Mucosa of gallbladder (tissue), 1 donor: ENCODE measurements at regions not wholly inside any gene's neighbourhood (a gene's known extent, or its start where the extent isn't known, plus 50 kb on each side); places are given as distances from the start of the nearest gene placed in this dataset.
"Not testable (repeated sequence)": the region's sequence is repeated elsewhere in the genome, so short reads cannot be mapped to it uniquely, and the experiment has no call there.

ENCODE experiments used
- DNase-seq: peaks from one replicate; pipeline ENCODE4 v3.0.0-alpha.2; 2020; ENCODE audit warnings: low spot score
- donor health status: DM: no; HTN: no; CAD: no.

DNA sequence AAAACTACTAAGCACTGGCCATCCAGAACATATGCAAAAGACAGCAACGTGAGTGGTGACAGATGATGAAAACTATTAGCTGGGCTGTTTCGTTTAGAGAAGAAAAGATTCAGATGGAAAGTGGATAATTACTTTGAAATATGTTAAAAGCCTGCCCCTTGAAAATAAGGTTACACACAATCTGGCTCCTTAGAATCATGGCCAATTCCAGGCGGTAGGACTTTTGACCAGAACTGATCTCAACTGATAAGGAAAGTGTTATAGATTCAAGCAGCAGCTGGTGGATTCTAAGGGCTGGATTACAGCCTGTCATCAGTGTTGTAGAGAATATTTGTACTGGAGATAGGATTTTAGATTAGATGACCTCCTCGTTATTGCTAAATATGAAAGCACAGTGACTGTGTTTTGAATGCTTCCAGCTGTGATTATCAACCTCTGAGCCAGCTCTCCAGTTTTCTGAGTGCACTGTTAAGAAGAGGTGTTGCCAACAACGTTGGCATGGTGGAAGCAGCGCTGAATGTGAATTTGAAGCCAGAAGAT, 75.1 kb downstream of the KBTBD2 start:
- DNase-seq, result not testable (repeated sequence)

DNA sequence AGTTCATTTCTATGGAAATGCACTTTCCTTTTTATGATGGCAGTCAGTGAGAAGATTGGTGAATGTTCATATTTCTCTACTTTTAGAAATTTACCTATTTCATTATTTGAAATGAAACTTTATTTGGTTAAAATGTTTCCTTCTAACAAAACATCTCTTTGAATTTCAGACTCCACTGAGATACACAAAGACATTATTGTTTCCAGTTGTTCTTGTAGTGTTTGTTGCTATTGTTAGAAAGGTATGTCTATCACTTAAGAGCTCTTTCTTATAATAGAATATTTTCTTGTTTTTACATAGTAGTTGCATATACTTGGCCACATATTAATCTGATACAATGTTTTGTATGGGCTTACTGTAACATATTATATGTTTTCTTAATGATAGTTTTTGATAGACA, 76.8 kb downstream of the KBTBD2 start:
- DNase-seq, result not testable (repeated sequence)

DNA sequence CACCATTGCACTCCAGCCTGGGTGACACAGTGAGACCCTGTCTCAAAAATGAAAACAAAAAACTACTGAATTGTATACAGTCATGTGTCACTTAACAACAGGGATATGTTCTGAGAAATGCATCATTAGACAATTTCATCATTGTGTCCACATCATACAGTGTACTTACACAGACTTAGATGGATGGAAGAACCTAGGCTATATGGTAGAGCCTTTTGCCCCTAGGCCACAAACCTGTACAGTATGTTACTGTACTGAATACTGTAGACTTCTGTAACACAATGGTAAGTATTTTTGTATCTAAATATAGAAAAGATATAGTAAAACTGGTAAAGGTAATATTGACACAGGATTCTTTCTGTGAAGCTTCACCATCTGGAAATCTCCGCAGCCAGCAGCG, 81.7 kb downstream of the KBTBD2 start:
- DNase-seq, result no peak

DNA sequence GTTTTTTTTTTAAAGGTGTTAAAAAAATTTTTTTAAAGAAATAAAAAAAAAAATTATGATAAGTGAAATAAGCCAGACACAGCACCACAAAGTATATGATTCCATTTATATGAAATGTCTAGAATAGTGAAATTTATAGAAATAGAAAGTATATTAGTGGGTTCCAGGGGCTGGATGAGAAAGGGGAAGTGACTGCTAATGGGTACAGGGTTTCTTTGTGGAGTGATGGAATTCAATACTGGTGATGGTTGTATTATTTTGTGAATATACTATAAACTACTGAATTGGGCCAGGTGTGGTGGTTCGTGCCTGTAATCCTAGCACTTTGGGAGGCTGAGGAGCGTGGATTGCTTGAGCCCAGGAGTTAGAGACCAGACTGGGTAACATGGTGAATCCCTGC, 82.2 kb downstream of the KBTBD2 start:
- no peak for DNase-seq

DNA sequence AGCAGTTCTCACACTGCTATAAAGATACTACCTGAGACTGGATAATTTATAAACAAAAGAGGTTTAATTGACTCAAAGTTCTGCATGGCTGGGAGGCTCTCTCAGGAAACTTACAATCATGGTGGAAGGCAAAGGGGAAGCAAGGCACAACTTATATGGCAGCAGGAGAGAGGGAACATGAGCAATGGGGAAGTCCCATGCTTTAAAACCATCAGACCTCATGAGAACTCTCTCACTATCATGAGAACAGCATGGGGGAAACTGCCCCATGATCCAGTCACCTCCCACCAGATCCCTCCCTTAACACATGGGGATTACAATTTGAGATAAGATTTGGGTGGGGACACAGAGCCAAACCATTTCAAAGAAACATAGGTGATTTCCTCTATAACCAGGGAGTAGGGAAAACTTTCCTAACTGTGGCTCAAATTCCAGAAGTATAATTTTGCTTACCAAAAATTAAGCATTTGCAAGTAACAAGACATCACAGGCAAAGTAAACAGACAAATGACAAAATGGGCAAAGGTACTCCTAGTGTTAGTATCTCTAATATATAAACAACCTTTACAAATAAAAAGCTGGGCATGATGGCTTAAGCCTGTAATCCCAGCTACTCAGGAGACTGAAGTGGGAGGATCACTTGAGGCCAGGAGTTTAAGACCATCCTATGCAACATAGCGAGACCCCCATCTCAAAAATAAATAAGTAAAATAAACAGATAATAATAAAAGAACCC, 88.0 kb downstream of the KBTBD2 start:
- no peak for DNase-seq

DNA sequence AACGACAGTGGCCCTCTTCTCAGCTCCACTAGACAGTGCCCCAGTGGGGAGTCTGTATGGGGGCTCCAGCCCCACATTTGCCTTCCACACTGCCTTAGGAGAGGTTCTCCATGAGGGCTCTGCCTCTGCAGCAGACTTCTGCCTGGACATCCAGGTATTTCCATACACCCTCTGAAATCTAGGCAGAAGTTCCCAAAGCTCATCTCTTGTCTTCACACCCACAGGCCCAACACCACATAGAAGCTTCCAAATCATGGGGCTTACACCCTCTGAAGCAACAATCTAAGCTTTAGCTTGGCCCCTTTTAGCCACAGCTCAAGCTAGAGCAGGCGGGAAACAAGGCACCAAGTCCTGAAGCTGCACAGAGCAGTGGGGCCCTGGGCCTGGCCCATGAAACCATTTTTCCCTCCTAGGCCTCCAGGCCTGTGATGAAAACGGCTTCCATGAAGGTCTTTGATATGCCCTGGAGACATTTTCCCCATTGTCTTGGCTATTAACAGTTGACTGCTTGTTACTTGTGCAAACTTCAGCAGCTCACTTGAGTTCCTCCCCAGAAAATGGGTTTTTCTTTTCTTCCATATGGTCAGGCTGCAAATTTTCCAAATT, 89.2 kb downstream of the KBTBD2 start:
- no peak for DNase-seq

DNA sequence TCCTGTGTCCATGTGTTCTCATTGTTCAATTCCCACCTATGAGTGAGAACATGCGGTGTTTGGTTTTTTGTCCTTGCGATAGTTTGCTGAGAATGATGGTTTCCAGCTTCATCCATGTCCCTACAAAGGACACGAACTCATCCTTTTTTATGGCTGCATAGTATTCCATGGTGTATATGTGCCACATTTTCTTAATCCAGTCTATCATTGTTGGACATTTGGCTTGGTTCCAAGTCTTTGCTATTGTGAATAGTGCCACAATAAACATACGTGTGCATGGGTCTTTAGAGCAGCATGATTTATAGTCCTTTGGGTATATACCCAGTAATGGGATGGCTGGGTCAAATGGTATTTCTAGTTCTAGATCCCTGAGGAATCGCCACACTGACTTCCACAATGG, 98.5 kb downstream of the KBTBD2 start:
- DNase-seq, result not testable (repeated sequence)

DNA sequence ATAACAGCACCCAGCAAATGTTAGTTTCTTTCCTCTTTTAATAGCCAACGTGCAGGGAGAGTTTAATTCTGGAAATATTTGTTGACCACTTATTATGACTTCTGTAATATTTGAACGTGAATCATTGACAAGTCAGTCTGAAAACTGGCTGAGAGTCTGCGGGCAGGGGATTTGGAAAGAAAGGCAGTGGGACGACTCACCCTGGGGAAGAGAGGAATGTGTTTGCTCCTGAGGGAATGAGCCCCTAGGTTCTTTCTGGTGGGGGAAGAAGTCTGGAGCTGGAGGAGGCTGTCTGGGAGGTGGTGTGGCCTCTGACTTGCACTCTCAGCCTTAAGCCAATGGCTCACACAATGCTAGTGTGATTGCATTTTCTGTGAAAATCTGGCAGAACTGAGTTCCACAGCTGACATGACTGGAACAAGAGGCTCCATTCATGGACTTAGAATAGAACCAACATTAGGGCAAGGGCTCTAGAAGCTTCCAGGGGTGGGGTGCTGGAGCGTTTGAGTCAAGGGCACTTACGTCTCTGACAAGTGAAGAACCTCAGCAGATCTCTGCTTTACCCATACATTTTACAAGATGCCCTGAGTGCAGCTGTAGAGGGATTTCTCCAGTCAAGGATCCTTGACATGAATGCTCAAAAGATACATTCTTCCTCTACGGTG, 100.7 kb downstream of the KBTBD2 start:
- DNase-seq, result not testable (repeated sequence)

DNA sequence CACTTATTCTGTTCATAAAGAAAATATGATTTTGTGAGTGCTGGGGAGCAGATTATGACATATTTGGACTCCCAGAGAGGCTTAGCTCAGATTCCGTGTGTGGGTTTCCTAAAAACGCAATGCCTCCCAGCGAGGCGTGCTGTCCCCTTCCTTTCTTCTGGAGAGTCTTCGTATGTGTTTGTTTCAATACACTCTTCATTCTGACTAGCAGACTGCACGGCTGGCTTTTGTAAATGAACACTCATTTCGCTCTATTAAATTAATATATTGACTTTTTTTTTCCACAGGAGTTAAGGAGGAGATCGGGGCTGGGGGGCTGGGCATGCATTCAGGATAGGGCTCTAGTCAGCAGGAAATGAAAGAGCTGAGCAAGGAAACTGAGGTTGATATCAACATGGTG, 102.3 kb downstream of the KBTBD2 start:
- DNase-seq, result not testable (repeated sequence)

DNA sequence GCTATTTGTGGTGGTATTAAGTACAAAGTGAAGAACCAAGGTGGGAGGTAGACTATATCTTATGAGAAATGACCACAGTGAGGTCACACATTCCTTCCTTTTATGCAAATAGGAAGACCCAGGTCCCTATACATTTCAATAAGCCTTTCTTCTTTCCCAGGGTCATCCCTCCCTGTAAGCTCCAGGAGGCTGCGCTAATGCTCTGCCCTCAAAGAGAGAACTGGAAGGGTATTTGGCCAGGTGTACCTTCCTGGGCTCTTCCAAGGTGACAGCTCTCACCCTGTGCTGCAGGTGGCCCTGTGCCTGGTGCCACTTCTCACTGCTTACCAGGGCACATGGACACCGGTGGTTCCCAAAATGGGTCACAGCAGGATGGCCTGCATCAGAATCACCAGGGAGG, 103.4 kb downstream of the KBTBD2 start:
- DNase-seq, result not testable (repeated sequence)

DNA sequence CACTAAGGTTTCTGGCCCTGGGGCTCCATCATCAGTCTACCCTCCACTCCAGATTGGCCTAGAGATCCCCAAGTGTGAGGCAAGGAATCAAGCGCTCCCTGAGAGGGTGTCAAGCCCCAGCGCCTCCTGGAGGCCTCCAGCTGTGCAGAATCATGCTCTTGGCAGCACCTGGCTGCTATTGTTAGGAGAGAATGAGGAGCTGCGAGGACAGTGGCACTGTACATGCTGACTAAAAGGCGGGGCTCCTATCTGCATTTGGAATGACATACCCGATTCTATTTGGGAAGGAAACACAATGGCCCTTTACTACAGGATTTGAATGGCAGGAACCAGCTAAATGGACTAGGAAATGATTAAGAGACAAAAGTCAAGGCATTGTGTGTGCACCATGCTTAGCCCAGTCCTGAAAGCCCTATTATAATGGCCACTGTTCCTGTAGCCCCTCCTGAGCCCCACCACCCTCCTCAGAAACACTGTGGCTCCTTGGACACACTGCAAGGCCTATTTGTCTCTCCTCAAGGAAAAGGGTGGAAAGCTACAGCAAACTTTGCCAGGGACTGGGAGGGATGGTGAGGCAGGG, 106.1 kb downstream of the KBTBD2 start:
- not testable (repeated sequence) for DNase-seq

DNA sequence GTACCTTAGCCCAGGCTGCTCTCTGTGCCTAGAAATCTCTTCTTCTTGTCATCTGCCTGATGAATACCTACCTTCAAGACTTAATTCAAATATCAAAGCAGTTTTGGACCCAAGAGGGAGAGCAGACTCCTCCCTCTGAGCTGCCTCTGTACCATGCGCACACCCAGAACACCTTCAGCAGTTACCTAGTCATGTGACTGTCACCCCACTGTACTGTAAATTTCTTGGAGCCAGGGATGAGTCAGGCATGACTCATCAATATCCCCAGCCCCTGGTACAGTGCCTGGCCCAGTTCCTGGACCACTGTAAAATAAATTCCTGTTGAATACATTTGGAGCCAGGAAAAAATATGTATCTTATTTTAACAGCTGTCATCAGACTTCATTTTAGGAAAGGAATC, 111.7 kb downstream of the KBTBD2 start:
- DNase-seq, result not testable (repeated sequence)

DNA sequence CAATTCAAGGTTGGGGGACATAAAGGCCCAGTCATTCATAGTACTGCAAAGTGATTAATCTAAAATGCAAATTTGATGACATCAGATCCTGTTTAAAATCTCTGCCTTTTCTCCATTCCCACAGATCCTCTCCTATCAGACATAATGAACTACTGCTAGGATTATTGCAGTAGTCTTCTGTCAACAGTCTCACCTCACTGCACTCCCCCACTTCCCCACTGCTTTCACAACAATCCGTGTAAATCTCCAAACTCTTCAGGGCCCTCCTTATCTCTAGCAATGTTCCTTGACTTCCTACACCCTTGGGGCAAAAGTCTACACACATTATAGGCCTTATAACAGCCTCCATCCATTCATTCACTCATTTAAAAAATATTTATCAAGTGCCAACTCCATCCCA, 112.4 kb downstream of the KBTBD2 start:
- DNase-seq, result no peak

DNA sequence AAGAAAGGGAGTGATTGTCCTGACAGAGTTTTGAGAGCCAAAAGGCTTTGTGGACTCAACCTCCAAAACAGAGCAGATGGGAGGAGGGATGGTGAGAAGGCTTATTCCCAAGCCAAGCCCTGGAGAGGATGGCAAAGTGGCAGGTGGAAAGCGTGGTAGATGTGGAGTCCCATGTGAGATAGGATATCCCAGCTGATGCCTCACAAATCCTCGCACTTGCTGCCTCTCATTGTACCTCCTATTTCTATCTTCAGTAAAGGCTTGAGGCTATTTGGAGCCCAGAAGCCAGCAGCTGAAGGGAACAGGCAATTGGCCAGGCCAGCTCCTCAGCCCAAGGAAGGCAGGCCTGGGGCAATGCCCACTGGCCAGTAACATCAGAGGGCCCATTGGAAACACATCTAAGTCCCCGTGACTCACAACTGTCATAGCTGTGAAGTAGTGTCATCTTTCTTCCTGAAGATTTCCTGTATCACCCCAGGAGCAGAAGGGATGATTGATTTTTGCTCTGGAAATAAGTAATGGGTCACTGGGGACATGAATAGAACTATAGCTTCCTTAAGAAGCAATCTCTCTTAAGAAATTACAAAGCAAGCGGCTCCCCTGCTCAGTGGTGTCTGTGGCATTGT, 114.4 kb downstream of the KBTBD2 start:
- not testable (repeated sequence) for DNase-seq

DNA sequence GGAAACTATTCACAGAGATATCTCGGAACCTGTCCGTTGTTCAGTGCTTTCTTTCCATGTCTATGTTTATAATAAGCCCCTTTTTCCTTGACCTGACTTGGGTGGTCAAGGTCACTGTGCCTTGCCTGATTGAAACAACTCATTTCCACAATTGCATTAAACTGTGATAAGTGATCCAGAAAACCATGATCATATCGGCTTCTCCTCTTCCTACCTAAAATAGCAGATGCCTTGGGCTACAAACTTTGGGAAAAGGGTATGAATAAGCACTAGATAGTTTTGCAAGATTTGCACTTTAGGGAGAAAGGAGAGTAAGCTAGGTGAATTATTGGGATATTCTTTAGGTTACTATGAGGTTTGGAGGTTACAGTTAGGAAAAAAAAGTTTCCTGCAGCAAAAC, 115.2 kb downstream of the KBTBD2 start:
- not testable (repeated sequence) for DNase-seq

DNA sequence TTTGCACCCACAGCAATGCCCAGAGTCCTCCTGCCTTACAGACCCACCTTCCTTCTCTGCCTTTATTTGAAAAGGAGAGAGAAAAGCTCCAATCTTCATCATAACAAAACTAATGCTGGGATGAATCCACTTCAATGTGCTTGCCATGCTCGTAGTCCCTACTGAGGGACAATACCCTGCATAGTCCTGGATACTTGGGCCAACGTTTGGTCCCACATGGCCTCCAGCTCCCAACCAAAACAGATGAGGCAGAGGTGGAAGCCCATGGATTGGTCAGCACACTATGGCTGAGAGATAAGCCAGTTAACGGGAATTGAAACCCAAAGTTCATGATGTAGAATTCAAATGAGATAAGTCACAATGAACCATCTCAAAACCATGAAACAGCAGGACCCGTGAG, 115.8 kb downstream of the KBTBD2 start:
- DNase-seq, result not testable (repeated sequence)

DNA sequence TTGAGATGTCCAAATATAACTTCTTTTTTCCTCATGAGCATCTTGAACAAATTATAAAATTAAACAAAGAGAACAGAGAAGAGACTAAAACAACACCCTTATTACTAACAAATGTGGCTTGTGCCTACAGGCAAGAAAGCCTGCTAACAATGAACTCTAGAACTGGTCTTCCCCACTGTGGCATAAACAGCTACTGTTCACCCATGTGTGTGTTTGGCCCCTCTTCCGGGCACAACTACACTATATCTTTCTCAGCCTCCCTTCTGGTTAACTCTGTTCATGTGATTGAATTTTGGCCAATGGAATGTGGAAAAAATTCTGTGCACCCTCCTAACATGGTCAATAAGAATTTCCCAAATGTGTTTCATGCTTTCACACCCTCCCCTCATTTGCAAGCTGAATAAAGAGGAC, 117.0 kb downstream of the KBTBD2 start:
- DNase-seq, result no peak

DNA sequence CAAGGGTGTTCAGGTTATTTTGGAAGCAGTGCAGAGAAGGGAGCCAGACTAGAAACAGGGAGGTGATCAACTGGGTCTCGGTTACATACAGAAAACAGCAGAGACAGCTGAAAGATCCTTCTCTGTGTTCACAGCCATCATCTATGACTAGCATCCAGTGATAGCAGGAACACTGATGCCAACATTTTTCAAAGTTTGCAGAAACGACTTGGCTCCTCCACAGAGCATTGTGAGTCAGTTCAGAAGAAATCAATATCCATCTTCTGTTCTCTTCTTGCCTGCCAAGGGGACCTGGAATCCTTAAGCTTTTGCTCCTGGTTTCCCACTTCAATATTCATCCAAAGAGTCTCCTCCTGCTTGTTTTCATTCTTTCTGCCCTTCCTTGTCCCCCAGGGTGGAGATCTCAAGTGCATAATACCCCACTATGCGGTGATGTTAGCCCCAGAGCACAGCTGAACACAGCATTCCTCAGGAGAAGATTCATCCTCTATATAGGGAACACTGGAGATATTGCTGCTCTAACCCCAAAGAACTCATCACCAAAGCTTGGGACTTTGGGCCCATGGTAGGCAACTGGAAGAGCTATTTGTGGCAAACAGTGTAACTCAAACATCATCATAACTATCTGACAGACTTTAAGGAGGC, 122.6 kb downstream of the KBTBD2 start:
- DNase-seq, result not testable (repeated sequence)

DNA sequence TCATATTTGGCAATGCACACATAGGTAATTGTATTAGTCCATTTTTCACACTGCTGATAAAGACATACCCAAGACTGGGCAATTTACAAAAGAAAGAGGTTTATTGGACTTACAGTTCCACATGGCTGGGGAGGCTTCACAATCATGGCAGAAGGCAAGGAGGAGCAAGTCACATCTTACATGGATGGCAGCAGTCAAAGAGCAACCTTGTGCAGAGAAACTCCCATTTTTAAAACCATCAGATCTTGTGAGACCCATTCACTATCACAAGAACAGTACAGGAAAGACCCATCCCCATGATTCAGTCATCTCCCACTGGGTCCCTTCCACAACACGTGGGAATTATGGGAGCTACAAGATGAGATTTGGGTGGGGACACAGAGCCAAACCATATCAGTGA, 123.2 kb downstream of the KBTBD2 start:
- not testable (repeated sequence) for DNase-seq

DNA sequence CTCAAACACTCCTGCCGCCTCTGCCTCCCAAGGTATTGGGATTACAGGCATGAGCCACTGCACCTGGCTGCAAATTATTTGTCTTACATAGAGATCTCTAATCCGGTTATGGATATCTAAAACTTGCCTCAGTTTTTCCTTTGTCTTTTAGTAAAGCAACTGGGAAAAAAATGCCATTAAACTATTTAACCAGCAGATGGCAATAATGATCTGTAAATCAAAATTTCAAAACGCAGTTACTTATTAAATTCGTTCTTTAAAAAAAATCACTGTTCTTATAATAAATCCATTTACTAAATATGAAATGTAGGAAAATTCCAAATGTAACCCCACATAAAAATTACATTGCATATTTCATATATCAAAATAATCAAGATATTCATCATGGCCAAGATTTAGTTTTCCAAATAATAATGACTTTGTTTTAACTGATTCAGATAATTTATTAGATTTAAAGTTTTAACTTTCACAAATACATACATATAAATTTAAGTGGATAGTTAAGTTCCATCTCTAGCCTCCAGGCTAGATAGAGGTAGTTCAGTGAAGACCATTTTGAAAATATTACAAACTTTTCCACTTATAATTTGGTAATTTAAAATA, 125.8 kb downstream of the KBTBD2 start:
- not testable (repeated sequence) for DNase-seq

DNA sequence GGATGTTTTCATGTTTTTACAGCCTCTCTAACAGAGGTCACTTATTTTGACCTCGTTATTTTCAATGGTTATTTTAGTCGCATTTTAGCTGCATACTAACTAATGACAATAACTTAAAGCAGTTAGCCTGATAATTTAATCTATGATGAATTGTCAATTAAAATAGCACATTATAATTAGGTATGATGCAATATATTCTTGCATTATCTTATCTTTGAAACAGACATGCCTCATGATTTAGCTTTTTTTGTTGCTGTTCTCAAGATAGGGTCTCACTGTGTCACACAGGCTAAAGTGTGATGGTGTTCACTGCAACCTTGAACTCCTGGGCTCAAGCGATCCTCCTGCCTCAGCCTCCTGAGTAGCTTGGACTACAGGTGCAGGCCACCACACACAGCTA, 126.4 kb downstream of the KBTBD2 start:
- no peak for DNase-seq
